VCaP (cell line): ENCODE measurements at regions not wholly inside any gene's neighbourhood (a gene's known extent, or its start where the extent isn't known, plus 50 kb on each side); places are given as distances from the start of the nearest gene placed in this dataset.

Source experiments
- H3K27ac ChIP-seq: fragments of 450-650 bp; 2 replicates; pipeline ENCODE4 v1.5.1; 2017
- CTCF ChIP-seq: fragments of 450-650 bp; conservative IDR thresholded peaks from 2 replicates; pipeline ENCODE4 v1.5.1; 2017; ENCODE audit warnings: mild to moderate bottlenecking, moderate library complexity

GRCh38 chr6:1485678-1486077 is 96.3 kb downstream of the FOXF2 start:
- no peak for TF ChIP-seq CTCF
- no peak overlapping the region for H3K27ac ChIP-seq

GRCh38 chr6:1486387-1486786 is 97.0 kb downstream of the FOXF2 start:
- TF ChIP-seq CTCF, result no peak
- no peak overlapping the region for H3K27ac ChIP-seq

- TF ChIP-seq CTCF, result no peak
- H3K27ac ChIP-seq, result no peak overlapping the region
Measured at GRCh38 chr6:1487239-1487638, 97.9 kb downstream of the FOXF2 start.

- no peak overlapping the region for H3K27ac ChIP-seq
- no peak for TF ChIP-seq CTCF
Measured at GRCh38 chr6:1491025-1491424, 101.6 kb downstream of the FOXF2 start.

GRCh38 chr6:1491591-1492319 is 102.4 kb downstream of the FOXF2 start:
- TF ChIP-seq CTCF, result no peak
- H3K27ac ChIP-seq, result no peak overlapping the region

- TF ChIP-seq CTCF, result no peak
- no peak overlapping the region for H3K27ac ChIP-seq
Measured at GRCh38 chr6:1494671-1495070, 105.3 kb downstream of the FOXF2 start.

- H3K27ac ChIP-seq, result no peak overlapping the region
- TF ChIP-seq CTCF, result no peak
Measured at GRCh38 chr6:1495344-1495743, 106.0 kb downstream of the FOXF2 start.
